Limb (tissue), 2 donors: ENCODE measurements at regions not wholly inside any gene's neighbourhood (a gene's known extent, or its start where the extent isn't known, plus 50 kb on each side); places are given as distances from the start of the nearest gene placed in this dataset.

Experiments used
- DNase-seq, 2 donors: peaks; one replicate each; pipeline ENCODE4 v3.0.0-alpha.2; 2016; ENCODE audit errors: extremely low spot score in 2 of 2

DNA sequence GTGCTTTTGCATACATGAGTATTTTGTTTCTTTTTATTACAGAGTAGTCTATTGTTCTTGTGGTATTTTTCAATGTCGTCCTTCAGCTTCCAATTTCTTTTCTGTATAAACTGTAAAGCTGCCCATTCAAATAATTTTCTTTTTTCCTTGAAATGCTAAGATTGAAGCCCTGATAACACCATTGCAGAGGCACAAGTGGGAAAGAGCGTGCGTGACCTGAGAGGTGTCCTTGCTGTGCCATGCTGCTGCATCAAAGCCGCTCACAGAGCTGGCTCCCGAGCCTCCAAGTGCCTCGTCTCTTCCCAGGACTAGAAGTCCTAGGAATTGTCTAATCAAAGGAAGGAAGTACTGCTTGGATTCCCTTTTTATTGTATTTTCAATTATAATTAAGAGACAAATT, 101.9 kb upstream of the PFN2 start:
- DNase-seq = no peak

GRCh38 chr3:150070271-150070670, 99.6 kb upstream of the PFN2 start:
- no peak for DNase-seq

DNA sequence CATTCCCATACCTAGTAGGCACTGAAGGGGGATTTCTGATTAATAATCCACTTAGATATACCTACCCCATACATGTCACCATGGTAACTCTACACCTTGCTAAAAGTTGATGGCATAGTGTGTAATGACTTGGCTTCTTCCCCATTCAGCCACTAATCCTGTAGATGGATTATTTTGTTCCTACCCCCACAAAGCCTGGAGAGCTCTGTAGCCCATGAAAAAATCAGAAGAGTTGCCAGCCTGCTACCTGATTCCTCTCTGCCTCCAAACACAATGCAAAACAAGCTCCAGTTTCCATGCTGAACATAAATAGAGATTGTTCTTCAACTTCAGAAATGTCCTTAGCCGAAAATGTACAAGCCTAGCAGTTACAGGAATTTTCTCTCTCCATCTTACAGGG, 98.9 kb upstream of the PFN2 start:
- DNase-seq = no peak

DNA sequence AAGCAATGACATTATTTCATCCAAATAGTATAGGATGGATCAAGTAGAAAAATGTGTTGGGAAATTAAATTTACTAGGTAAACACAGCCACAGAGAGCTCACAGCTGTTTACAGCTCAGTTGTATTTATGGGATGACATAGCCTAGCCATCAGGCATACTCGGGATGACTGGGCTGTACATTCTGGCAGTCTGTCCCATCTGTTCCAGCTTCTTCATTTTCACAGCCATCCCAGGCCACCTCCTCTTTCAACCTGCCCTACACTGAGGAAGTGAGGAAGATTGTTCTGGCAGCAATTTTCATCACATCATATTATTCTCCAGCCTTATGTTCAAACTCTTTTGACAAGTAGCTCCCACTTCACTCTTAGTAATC, 98.4 kb upstream of the PFN2 start:
- DNase-seq = peak in 1 of 2 donors; percentile 40

DNA sequence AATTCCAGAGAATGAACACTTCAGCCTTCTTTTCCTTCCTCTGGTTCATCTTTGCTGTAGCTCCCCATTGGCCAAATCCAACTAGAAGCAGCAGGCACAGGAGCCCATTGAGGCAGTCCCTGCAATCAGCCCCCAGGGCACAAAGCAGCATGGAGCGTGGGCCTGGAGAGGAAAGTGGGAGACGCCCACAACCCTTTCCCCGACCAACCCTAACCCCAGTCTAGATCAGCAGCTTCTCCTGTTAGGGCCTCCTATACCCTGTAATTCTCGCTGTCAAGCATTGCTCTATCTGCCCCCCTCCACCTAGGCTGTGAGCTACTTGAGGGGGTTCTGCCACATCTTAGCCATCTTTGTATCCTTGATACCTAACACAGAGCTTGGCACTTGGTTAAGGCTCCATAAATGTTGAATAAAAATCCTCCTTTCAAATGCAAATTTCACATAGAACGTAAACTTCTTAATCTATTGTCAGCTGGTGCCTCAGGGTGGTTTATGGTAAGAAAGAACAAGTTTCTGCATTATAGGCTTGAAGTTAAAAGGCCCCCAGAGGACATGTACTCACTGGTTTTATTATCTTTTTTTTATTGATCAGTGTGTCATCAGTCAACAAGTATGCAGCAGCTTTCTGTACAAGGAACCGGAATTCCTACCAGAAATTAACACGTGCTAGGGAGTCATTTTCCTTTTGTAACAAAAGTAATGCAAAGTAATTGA, 97.9 kb upstream of the PFN2 start:
- no peak for DNase-seq

DNA sequence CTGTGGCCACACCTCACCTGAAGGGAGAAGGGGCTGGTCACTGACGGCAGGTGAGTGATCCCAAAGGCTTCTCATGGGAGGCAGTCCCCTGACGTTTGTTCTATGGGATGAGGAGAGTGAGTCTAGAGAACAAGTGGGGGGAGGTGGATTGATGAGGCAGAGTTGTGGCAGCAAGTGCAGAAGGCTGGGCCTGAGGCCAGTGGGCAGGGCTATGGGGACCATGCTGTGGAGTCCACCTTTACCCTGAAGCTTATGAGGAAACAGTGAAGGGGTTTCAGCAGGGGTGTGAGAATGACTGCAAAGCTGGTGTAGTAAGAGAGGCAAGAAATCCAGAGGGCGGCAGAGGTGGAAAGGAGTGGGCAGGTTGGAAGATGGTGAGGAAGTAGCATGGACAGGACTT, 96.9 kb upstream of the PFN2 start:
- DNase-seq = no peak

DNA sequence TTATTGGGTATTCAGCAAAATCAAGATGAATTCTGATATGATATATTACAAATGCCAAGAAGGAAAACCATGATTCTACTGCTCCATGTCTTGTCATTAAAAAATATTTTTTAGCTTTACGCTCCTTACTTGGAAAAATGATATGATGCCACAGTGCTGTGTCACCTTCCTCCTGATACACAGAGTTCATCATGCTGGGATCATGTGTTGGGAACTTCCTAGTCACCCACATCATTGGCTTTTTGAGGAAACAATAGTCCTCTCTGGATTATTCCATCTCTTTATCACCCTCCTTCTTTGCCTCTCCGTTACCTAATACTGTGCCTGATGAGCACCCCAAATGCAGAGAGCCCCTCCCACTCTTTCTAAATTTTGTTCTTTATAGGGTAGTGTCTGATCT, 94.3 kb upstream of the PFN2 start:
- DNase-seq = no peak

GRCh38 chr3:150063237-150063636, 92.5 kb upstream of the PFN2 start:
- no peak for DNase-seq

DNA sequence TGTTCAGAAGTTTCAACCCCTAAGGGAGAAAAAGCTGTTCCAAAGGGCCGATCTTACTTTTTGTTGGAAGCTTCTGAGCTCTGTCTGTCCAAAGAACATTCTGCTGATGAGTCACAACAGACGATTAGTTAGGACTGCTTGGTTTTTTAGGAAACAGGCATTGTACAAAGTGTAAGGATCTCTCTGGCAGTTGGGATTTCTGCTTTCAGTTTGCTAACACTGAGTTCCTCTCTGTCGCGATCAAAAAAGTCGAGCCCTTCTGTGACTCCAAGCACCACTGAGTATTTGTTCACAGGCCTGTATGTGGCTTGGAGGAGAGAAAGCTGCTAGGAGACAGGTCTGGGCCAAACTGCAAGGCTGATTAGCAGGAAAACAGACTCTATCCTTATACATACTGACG, 91.8 kb upstream of the PFN2 start:
- DNase-seq = no peak

GRCh38 chr3:150061288-150062024, 90.8 kb upstream of the PFN2 start:
- DNase-seq = no peak

DNA sequence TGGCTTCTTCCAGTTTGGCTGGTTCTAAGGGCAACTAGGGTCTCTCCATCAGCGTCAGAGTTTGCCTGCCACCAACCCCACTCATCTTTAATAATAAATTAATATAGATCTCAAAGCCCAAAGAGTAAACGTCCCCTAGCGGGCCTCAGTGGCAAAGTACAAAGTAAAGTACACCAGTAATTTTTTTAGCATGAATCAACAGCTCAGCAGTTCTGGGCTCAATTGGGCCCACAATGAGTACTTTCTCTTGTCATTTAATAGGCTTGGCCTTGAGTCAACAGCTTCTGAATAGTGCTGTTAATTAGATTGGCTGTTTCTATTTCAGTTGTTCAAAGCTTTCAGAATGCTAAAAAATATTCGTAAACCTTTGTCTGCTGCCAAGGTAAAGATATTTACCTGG, 89.0 kb upstream of the PFN2 start:
- no peak for DNase-seq

DNA sequence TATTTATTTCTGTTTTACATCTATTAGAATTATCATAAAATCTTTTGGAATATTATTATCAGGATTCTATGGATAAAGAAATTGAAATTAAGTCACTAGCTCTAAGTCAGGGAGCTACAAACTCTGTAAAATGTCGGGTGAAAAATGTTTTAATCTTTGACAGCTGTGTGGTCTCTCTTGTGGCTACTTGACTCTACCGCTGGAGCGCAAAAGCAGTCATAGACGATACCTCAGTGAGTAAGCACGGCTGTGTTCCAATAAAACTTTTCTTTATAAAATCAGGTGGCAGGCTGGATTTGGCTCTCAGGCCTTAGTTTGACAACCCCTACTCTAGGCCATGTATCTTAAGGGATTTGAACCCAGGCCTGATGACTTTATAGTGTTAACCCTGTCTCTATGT, 88.5 kb upstream of the PFN2 start:
- DNase-seq = no peak

DNA sequence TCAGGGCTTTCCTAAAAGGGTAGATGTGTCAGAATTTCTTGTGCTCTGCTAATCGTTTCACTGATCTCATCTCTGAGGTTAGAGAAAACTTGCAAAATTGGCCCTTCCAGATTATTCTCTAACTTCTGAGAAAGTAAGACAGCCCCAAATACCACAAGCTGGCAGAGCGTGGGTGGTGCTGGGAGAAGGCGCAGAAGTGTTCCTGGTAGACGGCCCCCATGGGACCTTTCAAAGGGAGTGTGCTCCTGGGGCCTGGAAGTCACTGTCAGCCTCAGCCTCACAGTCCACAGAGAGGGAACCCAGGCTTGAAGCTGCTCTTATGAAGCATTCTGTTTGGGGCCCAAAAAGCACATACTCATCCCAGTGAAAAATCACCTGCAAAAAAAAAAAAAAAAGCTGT, 86.5 kb upstream of the PFN2 start:
- DNase-seq = no peak

- DNase-seq = no peak
These were observed 84.6 kb upstream of the PFN2 start for GRCh38 chr3:150055332-150055731.

GRCh38 chr3:150054635-150055034, 83.9 kb upstream of the PFN2 start:
- no peak for DNase-seq

GRCh38 chr3:150050510-150050909, 79.8 kb upstream of the PFN2 start:
- DNase-seq = no peak

DNA sequence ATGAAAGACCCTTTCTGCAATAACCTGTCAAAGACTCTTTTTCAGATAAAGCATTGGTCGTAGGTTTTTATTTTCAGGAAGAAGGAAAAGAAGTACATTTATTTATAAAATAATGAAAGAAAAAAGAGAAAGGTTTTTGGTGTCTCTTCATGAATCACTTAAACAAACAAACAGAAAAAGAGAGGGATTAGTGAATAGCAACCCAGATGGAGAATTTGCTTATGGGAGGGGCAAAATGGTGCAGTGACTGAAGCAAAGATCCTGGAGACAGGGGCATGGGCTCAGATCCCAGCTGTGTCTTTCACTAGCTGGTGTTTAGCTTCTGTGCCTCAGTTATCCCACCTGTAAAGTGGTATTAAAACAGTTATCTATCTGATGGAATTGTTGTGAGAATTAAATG, 78.6 kb upstream of the PFN2 start:
- no peak for DNase-seq

GRCh38 chr3:150041877-150042276, 71.2 kb upstream of the PFN2 start:
- no peak for DNase-seq

- no peak for DNase-seq
These were observed 69.4 kb upstream of the PFN2 start for GRCh38 chr3:150040097-150040496.

- no peak for DNase-seq
These were observed 68.1 kb upstream of the PFN2 start for GRCh38 chr3:150038830-150039229.

DNA sequence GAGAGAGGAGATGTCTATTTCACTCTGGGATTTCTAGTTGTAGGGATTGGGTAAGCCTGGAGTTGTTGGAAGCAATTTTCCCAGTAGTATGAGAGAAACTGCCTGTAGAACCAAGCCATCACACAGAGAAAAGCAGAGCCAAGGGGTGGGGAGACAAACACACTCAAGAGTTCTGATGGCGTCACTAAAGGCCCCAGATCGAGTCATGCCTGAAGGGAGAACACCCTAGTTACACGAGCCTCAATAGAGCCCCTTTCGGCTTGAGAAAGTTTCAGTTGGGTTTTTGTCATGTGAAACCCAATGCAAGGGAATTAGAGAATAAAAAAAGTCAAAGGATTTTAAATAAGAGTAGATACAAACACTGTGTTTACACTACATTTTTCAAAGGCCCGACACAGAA, 66.1 kb upstream of the PFN2 start:
- DNase-seq = no peak

GRCh38 chr3:150035910-150036612, 65.4 kb upstream of the PFN2 start:
- DNase-seq = no peak

DNA sequence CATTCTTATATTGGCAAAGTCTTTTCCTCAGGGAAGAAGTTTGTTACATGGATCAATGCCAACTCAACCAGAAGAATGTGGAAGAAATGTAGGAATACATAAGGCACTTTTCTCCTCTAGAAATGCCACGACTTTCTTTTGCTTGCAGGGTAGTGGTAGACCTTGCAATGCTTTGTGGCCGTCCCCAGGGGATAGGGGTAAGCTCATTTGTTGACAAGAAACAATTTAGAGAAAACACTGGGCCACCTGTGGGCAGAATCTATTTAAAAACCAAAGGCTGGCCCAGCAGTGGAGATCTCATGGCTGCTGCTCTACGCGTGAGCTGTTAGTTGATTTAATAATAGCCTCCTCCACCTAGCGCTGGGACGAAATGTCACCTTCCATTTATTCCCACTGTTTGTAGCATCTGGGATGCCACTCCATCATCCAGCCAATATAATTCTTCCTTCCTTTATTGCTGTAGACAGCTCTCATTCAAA, 64.6 kb upstream of the PFN2 start:
- no peak for DNase-seq
